Adrenal gland (tissue), 9 donors: ENCODE measurements at regions not wholly inside any gene's neighbourhood (a gene's known extent, or its start where the extent isn't known, plus 50 kb on each side); places are given as distances from the start of the nearest gene placed in this dataset.

Experiments used
- DNase-seq, 7 donors: peaks; one replicate each; pipeline ENCODE4 v3.0.0-alpha.2; 2019 to 2020
- H3K27ac ChIP-seq, 5 donors: fragments of 200-600 bp; sonication (generic) in 4 of 5; 1 replicate in 3 of 5; 2 replicates in 2 of 5; pipeline versions ENCODE4 v1.5.1 to v1.8.0; 2016 to 2020; ENCODE audit warnings: mild to moderate bottlenecking in 1 of 5
- H3K27me3 ChIP-seq: fragments of 200-600 bp; 2 replicates; pipeline ENCODE4 v1.8.0; 2021
- H3K36me3 ChIP-seq, 2 donors: fragments of 200-600 bp; replicated peaks in 1 of 2; 1 replicate in 1 of 2; 2 replicates in 1 of 2; pipeline versions ENCODE4 v1.5.1 to v1.8.0; 2018 to 2022
- H3K4me1 ChIP-seq, 2 donors: fragments of 200-600 bp; replicated peaks in 1 of 2; 1 replicate in 1 of 2; 2 replicates in 1 of 2; pipeline versions ENCODE4 v1.5.1 to v1.8.0; 2018 to 2021
- H3K4me3 ChIP-seq, 4 donors: fragments of 200-600 bp; sonication (generic) in 3 of 4; one replicate each; pipeline ENCODE4 v1.5.1; 2016 to 2018
- H3K9me3 ChIP-seq, 3 donors: fragments of 200-600 bp; sonication (generic) in 1 of 3; replicated peaks in 1 of 3; 1 replicate in 2 of 3; 2 replicates in 1 of 3; pipeline versions ENCODE4 v1.5.1 to v1.8.0; 2016 to 2021
- CTCF ChIP-seq, 6 experiments: fragments of 450-650 bp in 4 of 6; fragments of 200-600 bp in 2 of 6; sonication (generic) in 1 of 6; IDR thresholded peaks; 1 replicate in 5 of 6; 2 replicates in 1 of 6; pipeline versions ENCODE4 v1.5.1 to v1.8.0; 2016 to 2021; ENCODE audit warnings: antibody characterized with exemption in 6 of 6, mild to moderate bottlenecking in 2 of 6, moderate library complexity in 1 of 6
- POLR2A ChIP-seq, 2 donors: fragments of 450-650 bp; IDR thresholded peaks; one replicate each; pipeline ENCODE4 v1.6.1; 2017; ENCODE audit warnings: antibody characterized with exemption in 2 of 2, mild to moderate bottlenecking in 2 of 2, moderate library complexity in 1 of 2
- WGBS, 4 donors: extraction: QIAGEN DNeasy Blood & Tissue Kit in 2 of 4; methylation state at CpG; one replicate each; pipeline versions ENCODE4 v1.1.5 to v1.1.7; 2013 to 2017; 5-methylcytosine and 5-hydroxymethylcytosine counted together
- intact Hi-C, 2 donors: fragments of 100-400 bp; cut with DNase I; formaldehyde crosslinking; loops; one replicate each; pipeline versions ENCODE4 v1.14.1 to v1.15.0; 2022 to 2023
- donor health status: healthy with polysubstance abuse.
- donor health status: Bipolar disorder and iron deficiency.
- donor health status: DM: yes; HTN: yes; CAD: no.
- donor health status: DM: no; HTN: no; CAD: no.
- donor health status: DM: no; HTN: no; CAD: no.

- TF ChIP-seq POLR2A (IDR thresholded peaks at IDR 0.05) (no peak), CTCF (IDR thresholded peaks at IDR 0.05) (no peak)
- intact Hi-C loops = no loop called here
- H3K9me3 ChIP-seq = no peaks in the 10 kb centered on the region
- no peak overlapping the region for H3K4me3 ChIP-seq
- no peaks in the 10 kb centered on the region for H3K27me3 ChIP-seq
- no peak overlapping the region for H3K27ac ChIP-seq
- H3K4me1 ChIP-seq = no peaks in the 10 kb centered on the region
- no peaks in the 10 kb centered on the region for H3K36me3 ChIP-seq
- WGBS, 4 donors = 86 to 97% (median 94%) methylated on average over 3 of the region's 3 CpGs
- DNase-seq = no peak
Observed at GRCh38 chr9:2303056-2303455, 287.9 kb downstream of the SMARCA2 start.

- no peak for DNase-seq
- intact Hi-C loops = no loop called here
- 70 to 90% (median 76%) methylated on average over 4 of the region's 4 CpGs for WGBS, 4 donors
Observed at GRCh38 chr9:2307480-2307879, 292.3 kb downstream of the SMARCA2 start.

GRCh38 chr9:2311920-2312319 lies 296.8 kb downstream of the SMARCA2 start:
- peaks cover 0 to 9% (median 0%) of the 10 kb centered on the region in 3 donors for H3K9me3 ChIP-seq
- intact Hi-C loops = no loop called here

More at GRCh38 chr9:2307480-2307879, 292.3 kb downstream of the SMARCA2 start:
- no peaks in the 10 kb centered on the region for H3K4me1 ChIP-seq
- no peak overlapping the region for H3K27ac ChIP-seq
- H3K4me3 ChIP-seq = no peak overlapping the region
- no peaks in the 10 kb centered on the region for H3K36me3 ChIP-seq
- H3K27me3 ChIP-seq = no peaks in the 10 kb centered on the region
- H3K9me3 ChIP-seq = no peaks in the 10 kb centered on the region
- no peak for TF ChIP-seq POLR2A (IDR thresholded peaks at IDR 0.05)
- TF ChIP-seq CTCF (IDR thresholded peaks at IDR 0.05) = no peak

GRCh38 chr9:2313512-2313911 lies 298.4 kb downstream of the SMARCA2 start:
- no peak overlapping the region for H3K27ac ChIP-seq
- TF ChIP-seq POLR2A (IDR thresholded peaks at IDR 0.05) (no peak), CTCF (IDR thresholded peaks at IDR 0.05) (no peak)
- H3K36me3 ChIP-seq = no peaks in the 10 kb centered on the region
- intact Hi-C loops = no loop called here
- no peak for DNase-seq
- H3K27me3 ChIP-seq = no peaks in the 10 kb centered on the region
- H3K4me1 ChIP-seq = no peaks in the 10 kb centered on the region
- 93 to 95% (median 95%) methylated on average over 1 of the region's 1 CpG for WGBS, 4 donors
- H3K9me3 ChIP-seq = peaks cover 0 to 9% (median 0%) of the 10 kb centered on the region in 3 donors
- H3K4me3 ChIP-seq = no peak overlapping the region

More at GRCh38 chr9:2311920-2312319, 296.8 kb downstream of the SMARCA2 start:
- Histone ChIP-seq H3K27ac (no peak overlapping the region), H3K4me1 (no peaks in the 10 kb centered on the region), H3K36me3 (no peaks in the 10 kb centered on the region), H3K27me3 (no peaks in the 10 kb centered on the region), H3K4me3 (no peak overlapping the region)
- DNase-seq = no peak
- TF ChIP-seq CTCF (IDR thresholded peaks at IDR 0.05) = no peak
